ENCODE measurements at regions not wholly inside any gene's neighbourhood (a gene's known extent, or its start where the extent isn't known, plus 50 kb on each side); places are given as distances from the start of the nearest gene placed in this dataset.

DNA sequence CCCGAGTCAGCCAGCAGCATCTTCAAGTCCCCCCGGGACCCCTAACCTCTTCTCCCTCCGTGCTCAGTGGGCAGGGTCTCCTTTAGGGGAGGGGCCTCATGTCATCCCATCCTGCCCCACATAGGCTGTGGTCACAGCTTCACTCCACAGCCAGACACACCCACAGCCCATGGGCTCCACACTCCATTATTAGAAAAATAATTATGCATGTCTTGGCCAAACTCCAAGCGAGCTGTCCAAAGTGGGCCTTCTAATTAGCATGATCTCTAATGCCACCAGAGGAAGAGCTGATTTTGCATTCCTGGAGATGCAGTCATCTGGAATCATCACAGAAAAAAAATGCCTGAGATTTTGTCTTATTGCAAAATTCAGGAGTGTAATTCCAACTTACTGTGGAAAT lies 418.2 kb downstream of the IRX2 start:
- TF ChIP-seq, protein P1, sequence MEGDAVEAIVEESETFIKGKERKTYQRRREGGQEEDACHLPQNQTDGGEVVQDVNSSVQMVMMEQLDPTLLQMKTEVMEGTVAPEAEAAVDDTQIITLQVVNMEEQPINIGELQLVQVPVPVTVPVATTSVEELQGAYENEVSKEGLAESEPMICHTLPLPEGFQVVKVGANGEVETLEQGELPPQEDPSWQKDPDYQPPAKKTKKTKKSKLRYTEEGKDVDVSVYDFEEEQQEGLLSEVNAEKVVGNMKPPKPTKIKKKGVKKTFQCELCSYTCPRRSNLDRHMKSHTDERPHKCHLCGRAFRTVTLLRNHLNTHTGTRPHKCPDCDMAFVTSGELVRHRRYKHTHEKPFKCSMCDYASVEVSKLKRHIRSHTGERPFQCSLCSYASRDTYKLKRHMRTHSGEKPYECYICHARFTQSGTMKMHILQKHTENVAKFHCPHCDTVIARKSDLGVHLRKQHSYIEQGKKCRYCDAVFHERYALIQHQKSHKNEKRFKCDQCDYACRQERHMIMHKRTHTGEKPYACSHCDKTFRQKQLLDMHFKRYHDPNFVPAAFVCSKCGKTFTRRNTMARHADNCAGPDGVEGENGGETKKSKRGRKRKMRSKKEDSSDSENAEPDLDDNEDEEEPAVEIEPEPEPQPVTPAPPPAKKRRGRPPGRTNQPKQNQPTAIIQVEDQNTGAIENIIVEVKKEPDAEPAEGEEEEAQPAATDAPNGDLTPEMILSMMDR (IDR thresholded peaks at IDR 0.05; ENCODE audit: control insufficient read depth, extremely low read depth, insufficient read depth) = no peak
- DNase-seq (ENCODE audit: low read depth) = no peak
- H3K4me3 ChIP-seq (ENCODE audit: low read depth, low read length) = no peak overlapping the region

GRCh38 chr5:2332521-2332920 lies 419.0 kb downstream of the IRX2 start:
- TF ChIP-seq, protein P1 (IDR thresholded peaks at IDR 0.05; ENCODE audit: control insufficient read depth, extremely low read depth, insufficient read depth) = no peak
- DNase-seq (ENCODE audit: low read depth) = no peak
- H3K4me3 ChIP-seq (ENCODE audit: low read depth, low read length) = no peak overlapping the region

GRCh38 chr5:2330325-2331130 lies 420.9 kb downstream of the IRX2 start:
- no peak overlapping the region for H3K4me3 ChIP-seq (ENCODE audit: low read depth, low read length)
- no peak for DNase-seq (ENCODE audit: low read depth)
- TF ChIP-seq, protein P1 (IDR thresholded peaks at IDR 0.05; ENCODE audit: control insufficient read depth, extremely low read depth, insufficient read depth) = no peak

DNA sequence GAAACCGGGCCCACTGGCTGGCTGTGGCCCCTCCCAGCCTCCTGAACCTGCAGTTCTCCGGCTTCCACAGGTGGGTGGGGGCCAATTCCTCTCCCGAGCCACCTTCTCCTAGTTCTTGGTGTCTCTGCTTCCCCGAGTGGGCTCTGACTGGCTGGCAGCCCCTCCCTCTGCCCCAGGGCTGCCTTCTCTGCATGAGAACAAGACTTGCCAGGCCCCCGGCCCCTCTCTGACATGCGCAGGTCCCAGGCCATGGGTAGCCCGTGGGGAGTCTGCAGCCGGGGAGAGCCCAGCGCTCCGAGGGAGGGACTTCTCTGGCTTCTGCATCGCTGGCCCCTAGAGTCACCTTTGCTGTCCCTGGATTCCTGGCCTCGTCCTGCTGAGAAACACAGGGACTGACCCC lies 421.7 kb downstream of the IRX2 start:
- no peak for DNase-seq (ENCODE audit: low read depth)
- H3K4me3 ChIP-seq (ENCODE audit: low read depth, low read length) = no peak overlapping the region
- TF ChIP-seq, protein P1 (IDR thresholded peaks at IDR 0.05; ENCODE audit: control insufficient read depth, extremely low read depth, insufficient read depth) = no peak

DNA sequence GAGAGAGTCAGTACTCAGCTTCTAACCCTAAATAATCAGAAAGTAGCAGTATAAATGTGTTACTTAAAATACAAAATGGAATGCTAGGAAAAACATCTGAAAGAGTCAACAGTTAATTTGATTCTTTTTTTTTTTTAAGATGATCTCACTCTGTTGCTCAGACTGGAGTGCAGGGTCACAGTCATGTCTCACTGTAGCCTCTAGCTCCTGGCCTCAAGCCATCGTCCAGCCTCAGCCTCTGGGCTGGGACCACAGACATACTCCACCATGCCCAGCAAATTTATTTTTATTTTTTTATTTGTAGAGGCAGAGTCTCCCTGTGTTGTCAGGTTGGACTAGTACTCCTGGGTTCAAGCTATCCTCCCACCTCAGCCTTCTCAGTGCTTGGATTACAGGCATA lies 424.9 kb downstream of the IRX2 start:
- no peak for DNase-seq (ENCODE audit: low read depth)
- H3K4me3 ChIP-seq (ENCODE audit: low read depth, low read length) = no peak overlapping the region
- TF ChIP-seq, protein P1 (IDR thresholded peaks at IDR 0.05; ENCODE audit: control insufficient read depth, extremely low read depth, insufficient read depth) = no peak

- TF ChIP-seq, protein P1 (IDR thresholded peaks at IDR 0.05; ENCODE audit: control insufficient read depth, extremely low read depth, insufficient read depth) = no peak
- no peak overlapping the region for H3K4me3 ChIP-seq (ENCODE audit: low read depth, low read length)
- DNase-seq (ENCODE audit: low read depth) = no peak
Observed at GRCh38 chr5:2324788-2325187, 426.7 kb downstream of the IRX2 start.

DNA sequence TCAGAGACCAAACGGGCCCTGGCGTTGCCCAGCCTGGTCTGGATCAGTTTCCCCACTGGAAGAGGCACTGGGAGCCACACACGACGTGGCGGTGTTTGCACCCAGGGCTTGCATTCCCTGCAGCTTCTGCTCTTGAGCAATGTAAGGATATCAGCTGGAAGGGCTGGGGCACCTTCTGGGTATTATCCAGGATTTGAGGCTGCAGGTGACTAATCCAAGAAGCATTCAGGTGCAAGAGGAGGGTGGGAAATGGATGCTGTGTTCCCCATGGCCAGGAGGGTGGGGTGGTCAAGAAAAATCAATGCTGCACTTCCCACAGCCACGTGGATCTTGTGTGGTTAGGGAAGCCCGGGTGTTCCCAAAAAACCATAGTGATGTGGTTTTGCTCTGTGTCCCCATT lies 430.9 kb downstream of the IRX2 start:
- TF ChIP-seq, protein P1 (IDR thresholded peaks at IDR 0.05; ENCODE audit: control insufficient read depth, extremely low read depth, insufficient read depth) = no peak
- H3K4me3 ChIP-seq (ENCODE audit: low read depth, low read length) = no peak overlapping the region
- no peak for DNase-seq (ENCODE audit: low read depth)
